DMS153 treated with DMSO at 0.1 percent for 48 hours (cell line): ENCODE measurements at regions not wholly inside any gene's neighbourhood (a gene's known extent, or its start where the extent isn't known, plus 50 kb on each side); places are given as distances from the start of the nearest gene placed in this dataset.
"Not testable (repeated sequence)": the region's sequence is repeated elsewhere in the genome, so short reads cannot be mapped to it uniquely, and the experiment has no call there.

Experiments
- DNase-seq: peaks from one replicate; lab custom pipeline; 2025; ENCODE audit not compliant: unreplicated experiment; lab: John Stamatoyannopoulos, UW

GRCh38 chr1:221509575-221510355, 232.1 kb downstream of the DUSP10 start:
- no peak for DNase-seq

- DNase-seq, result no peak
Observed at GRCh38 chr1:221510793-221511503, 230.9 kb downstream of the DUSP10 start.

GRCh38 chr1:221511797-221512196, 230.1 kb downstream of the DUSP10 start:
- no peak for DNase-seq

GRCh38 chr1:221514806-221515205, 227.1 kb downstream of the DUSP10 start:
- DNase-seq, result no peak

GRCh38 chr1:221515496-221515895, 226.4 kb downstream of the DUSP10 start:
- no peak for DNase-seq

GRCh38 chr1:221517961-221518360, 223.9 kb downstream of the DUSP10 start:
- no peak for DNase-seq

GRCh38 chr1:221520250-221520649, 221.6 kb downstream of the DUSP10 start:
- no peak for DNase-seq

GRCh38 chr1:221521686-221522085, 220.2 kb downstream of the DUSP10 start:
- DNase-seq, result no peak

GRCh38 chr1:221522529-221522940, 219.4 kb downstream of the DUSP10 start:
- DNase-seq, result no peak

GRCh38 chr1:221525749-221526148, 216.1 kb downstream of the DUSP10 start:
- DNase-seq, result no peak

- no peak for DNase-seq
Observed at GRCh38 chr1:221527302-221527701, 214.6 kb downstream of the DUSP10 start.

GRCh38 chr1:221527886-221528624, 213.8 kb downstream of the DUSP10 start:
- DNase-seq, result no peak

- DNase-seq, result not testable (repeated sequence)
Observed at GRCh38 chr1:221530159-221530558, 211.7 kb downstream of the DUSP10 start.

- no peak for DNase-seq
Observed at GRCh38 chr1:221530791-221531190, 211.1 kb downstream of the DUSP10 start.

- no peak for DNase-seq
Observed at GRCh38 chr1:221532071-221532773, 209.7 kb downstream of the DUSP10 start.

- DNase-seq, result no peak
Observed at GRCh38 chr1:221541296-221541695, 200.6 kb downstream of the DUSP10 start.

- no peak for DNase-seq
Observed at GRCh38 chr1:221543529-221544120, 198.3 kb downstream of the DUSP10 start.

GRCh38 chr1:221548942-221549341, 192.9 kb downstream of the DUSP10 start:
- no peak for DNase-seq

GRCh38 chr1:221549815-221550214, 192.1 kb downstream of the DUSP10 start:
- DNase-seq, result no peak

GRCh38 chr1:221552792-221553191, 189.1 kb downstream of the DUSP10 start:
- DNase-seq, result not testable (repeated sequence)
